Bronchial epithelial cell (primary cell): ENCODE measurements at regions not wholly inside any gene's neighbourhood (a gene's known extent, or its start where the extent isn't known, plus 50 kb on each side); places are given as distances from the start of the nearest gene placed in this dataset.
"Not testable (repeated sequence)": the region's sequence is repeated elsewhere in the genome, so short reads cannot be mapped to it uniquely, and the experiment has no call there.

ENCODE experiments used
- DNase-seq: peaks from one replicate; pipeline ENCODE4 v3.0.0-alpha.2; 2010; ENCODE audit warnings: low read depth
- FAIRE-seq: peaks from 2 replicates; lab custom pipeline; 2011; peaks lifted over from hg19 to GRCh38; lab: Jason Lieb, UNC
- H3K27me3 ChIP-seq: 2 replicates; pipeline ENCODE4 v1.5.1; 2011; ENCODE audit warnings: low read length; ENCODE audit not compliant: control insufficient read depth, insufficient read depth
- H3K36me3 ChIP-seq: 2 replicates; pipeline ENCODE4 v1.5.1; 2011; ENCODE audit warnings: low read length; ENCODE audit not compliant: control insufficient read depth, insufficient read depth
- H3K4me3 ChIP-seq: 2 replicates; pipeline ENCODE4 v1.5.1; 2011; ENCODE audit warnings: mild to moderate bottlenecking, low read depth, low read length, control low read depth
- CTCF ChIP-seq: IDR thresholded peaks from 2 replicates; pipeline ENCODE4 v1.5.1; 2011; ENCODE audit warnings: mild to moderate bottlenecking, moderate library complexity, low read length, control low read depth, inconsistent platforms; ENCODE audit not compliant: insufficient read depth, severe bottlenecking

GRCh38 chr7:64469673-64470072 lies 93.2 kb downstream of the ZNF680 start:
- Histone ChIP-seq H3K4me3 (no peak overlapping the region), H3K27me3 (no peaks in the 10 kb centered on the region), H3K36me3 (no peaks in the 10 kb centered on the region)
- FAIRE-seq (no peak), DNase-seq (no peak)
- TF ChIP-seq CTCF: no peak

- FAIRE-seq: no peak
Measured at GRCh38 chr7:64465551-64465950, 97.3 kb downstream of the ZNF680 start.

GRCh38 chr7:64463636-64464375 lies 99.1 kb downstream of the ZNF680 start:
- peak; percentile 5 for DNase-seq
- no peak for FAIRE-seq
- no peak for TF ChIP-seq CTCF
- H3K4me3 ChIP-seq: no peak overlapping the region
- H3K27me3 ChIP-seq: no peaks in the 10 kb centered on the region
- H3K36me3 ChIP-seq: no peaks in the 10 kb centered on the region

More at GRCh38 chr7:64465551-64465950, 97.3 kb downstream of the ZNF680 start:
- no peaks in the 10 kb centered on the region for H3K36me3 ChIP-seq
- TF ChIP-seq CTCF: no peak
- H3K4me3 ChIP-seq: no peak overlapping the region
- no peak for DNase-seq
- H3K27me3 ChIP-seq: no peaks in the 10 kb centered on the region

- not testable (repeated sequence) for H3K4me3 ChIP-seq, FAIRE-seq, DNase-seq, H3K36me3 ChIP-seq, H3K27me3 ChIP-seq
Measured at GRCh38 chr7:64459858-64460257, 103.0 kb downstream of the ZNF680 start.

- Histone ChIP-seq H3K4me3 (no peak overlapping the region), H3K27me3 (no peaks in the 10 kb centered on the region), H3K36me3 (no peaks in the 10 kb centered on the region)
- no peak for TF ChIP-seq CTCF
- no peak for DNase-seq
- no peak for FAIRE-seq
Measured at GRCh38 chr7:64433590-64433989, 119.8 kb downstream of the ZNF736 start.

GRCh38 chr7:64431838-64432237 lies 118.1 kb downstream of the ZNF736 start:
- DNase-seq (no peak), FAIRE-seq (no peak)
- Histone ChIP-seq H3K4me3 (no peak overlapping the region), H3K36me3 (no peaks in the 10 kb centered on the region), H3K27me3 (no peaks in the 10 kb centered on the region)
- no peak for TF ChIP-seq CTCF
